WTC11 (cell line): ENCODE measurements at regions not wholly inside any gene's neighbourhood (a gene's known extent, or its start where the extent isn't known, plus 50 kb on each side); places are given as distances from the start of the nearest gene placed in this dataset.

Experiments used
- CREB1 ChIP-seq: sonication (generic); formaldehyde crosslinking; IDR thresholded peaks from 2 replicates; pipeline ENCODE4 v1.8.0; 2023; ENCODE audit warnings: mild to moderate bottlenecking, missing genetic modification reagents
- ESRRA ChIP-seq: sonication (generic); formaldehyde crosslinking; IDR thresholded peaks from 2 replicates; pipeline ENCODE4 v1.8.1; 2022; ENCODE audit warnings: mild to moderate bottlenecking, missing genetic modification reagents, borderline replicate concordance
- JUN ChIP-seq: sonication (generic); formaldehyde crosslinking; IDR thresholded peaks from 2 replicates; pipeline ENCODE4 v1.8.0; 2023; ENCODE audit warnings: mild to moderate bottlenecking, missing genetic modification reagents
- NR2C2 ChIP-seq: sonication (generic); formaldehyde crosslinking; IDR thresholded peaks from 2 replicates; pipeline ENCODE4 v1.8.0; 2022; ENCODE audit warnings: mild to moderate bottlenecking, missing genetic modification reagents
- PREB ChIP-seq: sonication (generic); formaldehyde crosslinking; IDR thresholded peaks from 2 replicates; pipeline ENCODE4 v1.8.1; 2022; ENCODE audit warnings: mild to moderate bottlenecking, missing genetic modification reagents, moderate library complexity, borderline replicate concordance
- ZNF138 ChIP-seq: sonication (generic); formaldehyde crosslinking; conservative IDR thresholded peaks from 2 replicates; pipeline ENCODE4 v1.8.1; 2022; ENCODE audit warnings: mild to moderate bottlenecking, moderate library complexity, missing genetic modification reagents
- ZNF396 ChIP-seq: fragments of 250-450 bp; sonication (Bioruptor Pico); IDR thresholded peaks from 2 replicates; pipeline ENCODE4 v1.8.0; 2021; ENCODE audit warnings: mild to moderate bottlenecking, moderate library complexity, borderline replicate concordance
- ZNF423 ChIP-seq: fragments of 250-450 bp; sonication (Bioruptor Pico); IDR thresholded peaks from 2 replicates; pipeline ENCODE4 v2.1.2; 2022; ENCODE audit warnings: mild to moderate bottlenecking, moderate library complexity
- TF ChIP-seq, protein P1 (sequence below): fragments of 200-600 bp; IDR thresholded peaks from 2 replicates; pipeline ENCODE4 v1.8.0; 2022; ENCODE audit warnings: antibody characterized with exemption
- TF ChIP-seq, protein P2 (sequence below): sonication (generic); formaldehyde crosslinking; IDR thresholded peaks from 2 replicates; pipeline ENCODE4 v1.8.1; 2023; ENCODE audit warnings: mild to moderate bottlenecking, moderate library complexity, missing genetic modification reagents
- TF ChIP-seq, protein P3 (sequence below): sonication (generic); formaldehyde crosslinking; IDR thresholded peaks from 2 replicates; pipeline ENCODE4 v1.8.1; 2023; ENCODE audit warnings: mild to moderate bottlenecking, missing genetic modification reagents

DNA sequence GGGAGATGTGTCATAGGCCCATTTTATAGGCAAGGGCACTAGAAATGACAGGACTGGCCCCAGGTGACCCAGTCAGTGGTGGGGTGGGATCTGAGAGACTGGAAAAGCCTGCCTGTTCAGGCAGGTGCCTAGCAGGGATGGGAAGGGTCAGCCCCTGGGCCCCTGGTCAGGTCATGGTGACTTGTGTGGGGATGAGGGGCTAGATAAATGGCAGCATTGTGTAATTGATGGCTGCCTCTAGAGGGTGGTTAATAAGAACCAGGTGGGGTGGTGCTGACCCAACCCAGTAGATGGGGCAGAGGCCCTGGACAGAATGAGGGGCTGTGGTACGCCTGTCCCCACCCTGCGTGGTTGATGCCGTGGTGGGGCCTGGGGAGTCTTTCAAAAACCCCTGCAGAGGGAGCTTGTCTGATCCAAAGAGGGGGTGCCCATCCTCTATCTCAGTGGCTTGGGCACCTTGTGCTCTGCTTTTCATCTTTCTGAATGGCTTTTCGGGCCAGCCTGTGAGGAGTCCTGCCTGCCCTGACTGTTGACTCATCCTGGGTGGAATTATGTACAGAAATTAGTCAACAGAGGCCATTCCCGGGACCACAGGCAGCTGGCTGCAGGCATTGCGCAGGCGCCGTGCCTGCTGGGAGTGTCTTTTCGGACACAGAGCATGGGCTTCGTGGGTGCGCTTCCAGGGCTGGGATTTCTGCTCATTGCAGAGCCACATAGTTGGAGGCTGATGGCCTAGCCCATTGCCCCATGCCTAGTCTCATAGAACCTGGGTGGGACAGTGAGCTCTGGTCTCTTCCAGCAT lies 93.6 kb upstream of the PITX1 start:
- no peak for TF ChIP-seq ZNF138 (CRISPR knock-in tag)
- TF ChIP-seq, protein P1, sequence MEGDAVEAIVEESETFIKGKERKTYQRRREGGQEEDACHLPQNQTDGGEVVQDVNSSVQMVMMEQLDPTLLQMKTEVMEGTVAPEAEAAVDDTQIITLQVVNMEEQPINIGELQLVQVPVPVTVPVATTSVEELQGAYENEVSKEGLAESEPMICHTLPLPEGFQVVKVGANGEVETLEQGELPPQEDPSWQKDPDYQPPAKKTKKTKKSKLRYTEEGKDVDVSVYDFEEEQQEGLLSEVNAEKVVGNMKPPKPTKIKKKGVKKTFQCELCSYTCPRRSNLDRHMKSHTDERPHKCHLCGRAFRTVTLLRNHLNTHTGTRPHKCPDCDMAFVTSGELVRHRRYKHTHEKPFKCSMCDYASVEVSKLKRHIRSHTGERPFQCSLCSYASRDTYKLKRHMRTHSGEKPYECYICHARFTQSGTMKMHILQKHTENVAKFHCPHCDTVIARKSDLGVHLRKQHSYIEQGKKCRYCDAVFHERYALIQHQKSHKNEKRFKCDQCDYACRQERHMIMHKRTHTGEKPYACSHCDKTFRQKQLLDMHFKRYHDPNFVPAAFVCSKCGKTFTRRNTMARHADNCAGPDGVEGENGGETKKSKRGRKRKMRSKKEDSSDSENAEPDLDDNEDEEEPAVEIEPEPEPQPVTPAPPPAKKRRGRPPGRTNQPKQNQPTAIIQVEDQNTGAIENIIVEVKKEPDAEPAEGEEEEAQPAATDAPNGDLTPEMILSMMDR, result no peak
- no peak for TF ChIP-seq PREB (CRISPR knock-in tag)
- no peak for TF ChIP-seq NR2C2 (CRISPR knock-in tag)
- no peak for TF ChIP-seq ZNF396 (CRISPR knock-in tag)
- TF ChIP-seq JUN (CRISPR knock-in tag), result no peak
- TF ChIP-seq, protein P2, sequence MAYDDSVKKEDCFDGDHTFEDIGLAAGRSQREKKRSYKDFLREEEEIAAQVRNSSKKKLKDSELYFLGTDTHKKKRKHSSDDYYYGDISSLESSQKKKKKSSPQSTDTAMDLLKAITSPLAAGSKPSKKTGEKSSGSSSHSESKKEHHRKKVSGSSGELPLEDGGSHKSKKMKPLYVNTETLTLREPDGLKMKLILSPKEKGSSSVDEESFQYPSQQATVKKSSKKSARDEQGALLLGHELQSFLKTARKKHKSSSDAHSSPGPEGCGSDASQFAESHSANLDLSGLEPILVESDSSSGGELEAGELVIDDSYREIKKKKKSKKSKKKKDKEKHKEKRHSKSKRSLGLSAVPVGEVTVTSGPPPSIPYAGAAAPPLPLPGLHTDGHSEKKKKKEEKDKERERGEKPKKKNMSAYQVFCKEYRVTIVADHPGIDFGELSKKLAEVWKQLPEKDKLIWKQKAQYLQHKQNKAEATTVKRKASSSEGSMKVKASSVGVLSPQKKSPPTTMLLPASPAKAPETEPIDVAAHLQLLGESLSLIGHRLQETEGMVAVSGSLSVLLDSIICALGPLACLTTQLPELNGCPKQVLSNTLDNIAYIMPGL (CRISPR knock-in tag), result no peak
- TF ChIP-seq, protein P3, sequence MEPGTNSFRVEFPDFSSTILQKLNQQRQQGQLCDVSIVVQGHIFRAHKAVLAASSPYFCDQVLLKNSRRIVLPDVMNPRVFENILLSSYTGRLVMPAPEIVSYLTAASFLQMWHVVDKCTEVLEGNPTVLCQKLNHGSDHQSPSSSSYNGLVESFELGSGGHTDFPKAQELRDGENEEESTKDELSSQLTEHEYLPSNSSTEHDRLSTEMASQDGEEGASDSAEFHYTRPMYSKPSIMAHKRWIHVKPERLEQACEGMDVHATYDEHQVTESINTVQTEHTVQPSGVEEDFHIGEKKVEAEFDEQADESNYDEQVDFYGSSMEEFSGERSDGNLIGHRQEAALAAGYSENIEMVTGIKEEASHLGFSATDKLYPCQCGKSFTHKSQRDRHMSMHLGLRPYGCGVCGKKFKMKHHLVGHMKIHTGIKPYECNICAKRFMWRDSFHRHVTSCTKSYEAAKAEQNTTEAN (CRISPR knock-in tag), result no peak
- TF ChIP-seq ZNF423, result no peak
- no peak for TF ChIP-seq ESRRA (CRISPR knock-in tag)
- TF ChIP-seq CREB1 (CRISPR knock-in tag), result no peak
